Uterus (tissue), 2 donors: ENCODE measurements at regions not wholly inside any gene's neighbourhood (a gene's known extent, or its start where the extent isn't known, plus 50 kb on each side); places are given as distances from the start of the nearest gene placed in this dataset.

Source experiments
- CTCF ChIP-seq, 4 experiments: fragments of 200-600 bp in 2 of 4; fragments of 450-650 bp in 2 of 4; sonication (generic) in 2 of 4; IDR thresholded peaks; one replicate each; pipeline ENCODE4 v1.5.1; 2016 to 2019; ENCODE audit warnings: antibody characterized with exemption in 4 of 4, mild to moderate bottlenecking in 2 of 4, moderate library complexity in 1 of 4
- POLR2A ChIP-seq, 2 donors: fragments of 450-650 bp; IDR thresholded peaks; one replicate each; pipeline ENCODE4 v1.6.1; 2016; ENCODE audit warnings: antibody characterized with exemption in 2 of 2, mild to moderate bottlenecking in 1 of 2, moderate library complexity in 1 of 2

DNA sequence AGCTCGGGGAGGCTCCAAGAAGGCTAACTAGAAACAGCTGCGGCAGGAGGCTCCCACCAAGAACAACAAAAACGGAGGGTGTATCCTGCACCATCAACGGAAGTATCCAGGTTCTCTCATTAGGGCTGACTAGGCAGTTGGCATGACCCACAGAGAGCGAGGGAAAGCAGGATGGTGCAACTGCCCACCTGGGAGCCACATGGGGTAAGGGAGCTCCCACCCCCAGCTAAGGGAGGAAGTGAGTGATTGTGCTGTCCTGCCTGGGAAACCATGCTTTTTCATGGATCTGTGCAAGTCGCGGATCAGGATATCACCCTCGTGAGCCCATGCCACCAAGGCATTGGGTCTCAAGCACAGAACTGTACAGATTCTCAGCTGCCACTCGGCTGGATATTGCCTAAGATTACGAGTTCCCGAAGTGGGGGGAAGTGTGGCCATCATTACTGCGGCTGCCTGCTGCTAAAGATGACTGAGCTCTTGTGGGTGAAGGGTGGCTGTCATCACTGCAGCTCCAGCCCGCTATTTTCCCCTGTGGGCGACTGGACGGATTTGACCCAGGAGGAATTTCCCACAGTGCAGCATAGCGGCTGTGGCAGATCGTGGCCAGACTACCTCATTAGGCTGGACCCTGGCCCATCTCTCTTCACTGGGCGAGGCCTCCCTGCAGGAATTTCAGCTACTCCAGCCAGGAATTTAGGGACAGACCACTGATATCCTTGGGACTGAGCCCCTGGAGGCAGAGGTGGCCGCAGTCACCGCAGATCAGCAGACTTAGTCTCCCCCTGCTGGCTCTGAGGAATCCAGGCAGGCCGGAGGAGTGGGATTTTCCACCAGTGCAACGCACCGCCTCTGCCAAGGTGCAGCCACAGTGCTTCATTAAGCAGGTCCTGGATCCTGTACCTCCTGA, 515.7 kb downstream of the FRK start:
- no peak for TF ChIP-seq CTCF (IDR thresholded peaks at IDR 0.05)
- TF ChIP-seq POLR2A (IDR thresholded peaks at IDR 0.05): no peak
